HepG2 (cell line): ENCODE measurements at regions not wholly inside any gene's neighbourhood (a gene's known extent, or its start where the extent isn't known, plus 50 kb on each side); places are given as distances from the start of the nearest gene placed in this dataset.

Experiments
- ATAC-seq: fragments of 200-7000 bp; cut with Tn5 transposase; 3 replicates; pipeline ENCODE4 v1.9.1; 2020; ENCODE audit warnings: mild to moderate bottlenecking, moderate library complexity
- BruUV-seq: library from RNA; stranded (reverse); fragments of 400-500 nt; replicated peaks from 2 replicates; lab custom pipeline; 2021; lab: Mats Ljungman, UMichigan
- CTCF ChIA-PET: fragments of 300-600 bp; formaldehyde crosslinking; extraction: SDS; loops from one replicate; lab custom pipeline; 2021; ENCODE audit warnings: low total read pairs, inconsistent platforms, low intra/inter-chr PET ratio; lab: Yijun Ruan, JAX
- POLR2A ChIA-PET: fragments of 350-600 bp; sonication (Branson Sonifier 250); formaldehyde crosslinking; loops from one replicate; lab custom pipeline; 2020; ENCODE audit warnings: antibody characterized with exemption, inconsistent platforms; lab: Yijun Ruan, JAX
- DNase-seq: peaks from one replicate; pipeline ENCODE4 v3.0.0-alpha.2; 2015; ENCODE audit warnings: low spot score
- FAIRE-seq: peaks from 3 replicates; lab custom pipeline; 2011; peaks lifted over from hg19 to GRCh38; lab: Jason Lieb, UNC
- H2AFZ ChIP-seq: one replicate; pipeline ENCODE4 v1.6.1; 2011; ENCODE audit warnings: low read length, inconsistent platforms
- H3K27ac ChIP-seq: fragments of 300-600 bp; 3 replicates; pipeline ENCODE4 v1.8.0; 2011; ENCODE audit warnings: mixed run types, mild to moderate bottlenecking, mixed read lengths, low read length, inconsistent platforms; ENCODE audit not compliant: insufficient read depth; ENCODE audit errors: extremely low read length
- H3K27me3 ChIP-seq, 2 experiments: fragments of 200-600 bp in 1 of 2; 2 replicates in 1 of 2; 3 replicates in 1 of 2; pipeline versions ENCODE4 v1.6.0 to v1.8.0; 2011; ENCODE audit warnings: low read length in 2 of 2, mild to moderate bottlenecking in 2 of 2, moderate library complexity in 2 of 2, inconsistent platforms in 1 of 2; ENCODE audit not compliant: insufficient read depth in 2 of 2, control insufficient read depth in 1 of 2
- H3K36me3 ChIP-seq, 2 experiments: fragments of 200-600 bp in 1 of 2; replicated peaks in 1 of 2; 2 replicates in 1 of 2; 3 replicates in 1 of 2; pipeline versions ENCODE4 v1.5.1 to v1.8.0; 2011; ENCODE audit warnings: low read length in 2 of 2, inconsistent platforms in 1 of 2; ENCODE audit not compliant: insufficient read depth in 2 of 2, control insufficient read depth in 1 of 2
- H3K4me1 ChIP-seq: 2 replicates; pipeline ENCODE4 v1.5.1; 2012; ENCODE audit warnings: low read length, inconsistent platforms; ENCODE audit not compliant: insufficient read depth
- H3K4me2 ChIP-seq: 2 replicates; pipeline ENCODE4 v1.6.0; 2011; ENCODE audit warnings: low read depth, low read length, inconsistent platforms
- H3K4me3 ChIP-seq, 3 experiments: fragments of 200-600 bp in 1 of 3; sonication (generic), shearing (Covaris generic) in 1 of 3; replicated peaks in 1 of 3; 2 replicates each; pipeline ENCODE4 v1.5.1; 2011 to 2016; ENCODE audit warnings: low read length in 3 of 3, inconsistent platforms in 2 of 3, low read depth in 2 of 3, mild to moderate bottlenecking in 2 of 3, control low read depth in 1 of 3, mixed read lengths in 1 of 3; ENCODE audit not compliant: insufficient read depth in 1 of 3
- H3K79me2 ChIP-seq: one replicate; pipeline ENCODE4 v1.6.1; 2011; ENCODE audit warnings: low read length, inconsistent platforms; ENCODE audit not compliant: insufficient read depth
- H3K9ac ChIP-seq: 2 replicates; pipeline ENCODE4 v1.6.0; 2011; ENCODE audit warnings: mild to moderate bottlenecking, low read depth, low read length, inconsistent platforms; ENCODE audit not compliant: insufficient read depth
- H3K9me3 ChIP-seq: 2 replicates; pipeline ENCODE4 v1.5.1; 2012; ENCODE audit warnings: mild to moderate bottlenecking, low read length
- H4K20me1 ChIP-seq: 2 replicates; pipeline ENCODE4 v1.6.0; 2011; ENCODE audit warnings: inconsistent platforms, mild to moderate bottlenecking, low read length, moderate library complexity; ENCODE audit not compliant: insufficient read depth
- ATF7 ChIP-seq, 2 experiments: fragments of 450-650 bp in 1 of 2; sonication (generic) in 1 of 2; formaldehyde crosslinking in 1 of 2; IDR thresholded peaks; 2 replicates each; pipeline versions ENCODE4 v1.4.0 to v1.6.1; 2016 to 2020; ENCODE audit warnings: antibody characterized with exemption in 1 of 2, mild to moderate bottlenecking in 1 of 2, missing genetic modification reagents in 1 of 2
- CBX2 ChIP-seq, 2 experiments: fragments of 200-600 bp in 1 of 2; sonication (generic); formaldehyde crosslinking in 1 of 2; IDR thresholded peaks; 2 replicates each; pipeline versions ENCODE4 v1.7.0 to v1.8.1; 2018 to 2022; ENCODE audit warnings: low read depth in 2 of 2, low read length in 1 of 2, mild to moderate bottlenecking in 1 of 2, missing genetic modification reagents in 1 of 2
- CERS6 ChIP-seq: sonication (generic); formaldehyde crosslinking; IDR thresholded peaks from 2 replicates; pipeline ENCODE4 v1.5.0; 2020; ENCODE audit warnings: missing genetic modification reagents
- ESRRA ChIP-seq: sonication (generic); formaldehyde crosslinking; IDR thresholded peaks from 2 replicates; pipeline ENCODE4 v1.5.1; 2020; ENCODE audit warnings: mild to moderate bottlenecking, low read depth, missing genetic modification reagents
- IRX3 ChIP-seq: sonication (generic); formaldehyde crosslinking; IDR thresholded peaks from 2 replicates; pipeline ENCODE4 v1.8.1; 2023; ENCODE audit warnings: mild to moderate bottlenecking, low read depth, missing genetic modification reagents, borderline replicate concordance
- ISX ChIP-seq: sonication (generic); formaldehyde crosslinking; conservative IDR thresholded peaks from 2 replicates; pipeline ENCODE4 v1.5.0; 2020; ENCODE audit warnings: missing genetic modification reagents
- KAT7 ChIP-seq: IDR thresholded peaks from 2 replicates; pipeline ENCODE4 v1.6.1; 2018; ENCODE audit warnings: borderline replicate concordance, missing compliant biosample characterization
- MBD4 ChIP-seq: IDR thresholded peaks from 2 replicates; pipeline ENCODE4 v1.6.1; 2012; ENCODE audit warnings: low read length, inconsistent platforms, borderline replicate concordance
- MEIS2 ChIP-seq: sonication (generic); formaldehyde crosslinking; IDR thresholded peaks from 2 replicates; pipeline ENCODE4 v1.9.0; 2021; ENCODE audit warnings: mild to moderate bottlenecking, missing genetic modification reagents
- MIXL1 ChIP-seq: IDR thresholded peaks from 2 replicates; pipeline ENCODE4 v1.6.1; 2016
- RXRA ChIP-seq: sonication (generic); formaldehyde crosslinking; IDR thresholded peaks from 2 replicates; pipeline ENCODE4 v1.5.1; 2020; ENCODE audit warnings: missing genetic modification reagents
- SMARCC2 ChIP-seq: fragments of 450-650 bp; IDR thresholded peaks from 2 replicates; pipeline ENCODE4 v1.6.1; 2017; ENCODE audit warnings: antibody characterized with exemption, mild to moderate bottlenecking
- ZNF33A ChIP-seq: sonication (generic); formaldehyde crosslinking; IDR thresholded peaks from 2 replicates; pipeline ENCODE4 v1.5.1; 2020; ENCODE audit warnings: missing genetic modification reagents, mild to moderate bottlenecking, moderate library complexity, borderline replicate concordance
- ZNF720 ChIP-seq: sonication (generic); formaldehyde crosslinking; IDR thresholded peaks from 2 replicates; pipeline ENCODE4 v1.4.0; 2020; ENCODE audit warnings: missing genetic modification reagents
- ZNF883 ChIP-seq: sonication (generic); formaldehyde crosslinking; IDR thresholded peaks from 2 replicates; pipeline ENCODE4 v1.5.1; 2020; ENCODE audit warnings: mild to moderate bottlenecking, missing genetic modification reagents; ENCODE audit errors: not compliant biosample characterization
- ZSCAN31 ChIP-seq: sonication (generic); formaldehyde crosslinking; IDR thresholded peaks from 2 replicates; pipeline ENCODE4 v1.5.0; 2020; ENCODE audit warnings: low read depth, mild to moderate bottlenecking, missing genetic modification reagents
- in situ Hi-C: cut with HindIII; loops from 2 replicates; pipeline ENCODE4 v1.10.0; 2017; ENCODE audit warnings: low pct_unique_long_range_greater_than_20kb; ENCODE audit not compliant: extremely low pct_ligation_motif_present
- intact Hi-C: fragments of 100-400 bp; cut with micrococcal nuclease; formaldehyde crosslinking; loops from one replicate; pipeline ENCODE4 v1.10.0; 2022; ENCODE audit not compliant: unreplicated experiment
- TF ChIP-seq, protein P1 (sequence below): IDR thresholded peaks from 2 replicates; pipeline ENCODE4 v1.6.1; 2016; ENCODE audit warnings: low read depth
- TF ChIP-seq, protein P2 (sequence below): sonication (generic); formaldehyde crosslinking; IDR thresholded peaks from 2 replicates; pipeline ENCODE4 v1.9.0; 2021; ENCODE audit warnings: missing genetic modification reagents, borderline replicate concordance

DNA sequence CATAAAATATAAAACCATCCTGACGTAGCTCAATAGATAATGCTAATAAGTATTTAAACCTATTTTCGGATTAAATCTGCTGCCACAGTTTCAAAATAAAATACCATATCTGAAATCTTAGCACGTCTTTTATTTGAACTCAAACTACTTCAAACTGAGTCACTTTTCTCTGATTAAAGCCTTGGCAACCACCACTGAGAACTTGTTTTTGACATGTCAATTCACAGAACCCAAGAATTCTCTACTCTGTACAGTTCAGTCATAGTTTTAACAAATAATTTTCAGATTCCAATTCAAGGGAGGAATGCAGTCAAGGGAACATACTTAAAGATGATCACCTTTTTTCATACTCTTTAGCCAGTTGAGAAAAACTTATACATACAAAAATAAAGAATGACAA is 643.2 kb downstream of the KCNT2 start (continued):
- TF ChIP-seq CBX2 (IDR thresholded peaks at IDR 0.05; ENCODE audit: low read depth, low read length) (no peak), CBX2 (CRISPR knock-in tag; IDR thresholded peaks at IDR 0.05; ENCODE audit: low read depth) (no peak), ESRRA (CRISPR knock-in tag) (no peak), ZNF720 (CRISPR knock-in tag) (no peak), RXRA (CRISPR knock-in tag) (no peak), SMARCC2 (no peak)

DNA sequence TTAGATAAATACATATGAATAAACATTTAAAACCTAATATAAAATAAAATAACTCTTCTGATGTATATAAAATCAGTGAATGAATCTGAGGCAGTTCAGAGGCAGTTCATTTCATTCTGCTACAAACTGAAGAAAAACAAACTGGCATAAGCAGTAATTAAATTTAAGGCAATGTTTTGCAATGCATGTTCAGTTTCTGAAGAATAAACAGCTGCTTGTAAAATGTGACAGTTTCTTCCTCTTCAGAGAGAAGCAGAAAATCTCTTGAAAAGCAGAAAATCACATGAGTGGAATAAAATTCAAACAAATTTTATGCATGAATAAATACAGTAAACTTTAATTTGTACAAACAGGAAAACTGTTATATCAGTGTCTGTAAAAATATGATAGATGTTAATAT is 643.7 kb downstream of the KCNT2 start:
- intact Hi-C loops, result no loop called here
- Histone ChIP-seq H3K27ac (no peak overlapping the region), H4K20me1 (no peaks in the 10 kb centered on the region), H2AFZ (no peak overlapping the region), H3K4me2 (no peak overlapping the region), H3K9ac (no peak overlapping the region), H3K27me3 (no peaks in the 10 kb centered on the region), H3K9me3 (no peaks in the 10 kb centered on the region), H3K79me2 (no peaks in the 10 kb centered on the region), H3K36me3 (no peaks in the 10 kb centered on the region), H3K4me1 (no peaks in the 10 kb centered on the region), H3K4me3 (no peak overlapping the region)
- DNase-seq, result no peak
- in situ Hi-C loops, result no loop called here
- TF ChIP-seq IRX3 (CRISPR knock-in tag) (no peak), ISX (no peak), MBD4 (no peak), KAT7 (no peak), CERS6 (no peak), ZNF33A (CRISPR knock-in tag) (no peak), MEIS2 (CRISPR knock-in tag) (no peak), ZSCAN31 (CRISPR knock-in tag) (no peak), ZNF883 (CRISPR knock-in tag) (no peak), MIXL1 (CRISPR knock-in tag) (no peak), ATF7 (IDR thresholded peaks at IDR 0.05) (no peak), ATF7 (CRISPR knock-in tag; IDR thresholded peaks at IDR 0.05) (no peak)
- TF ChIP-seq, protein P1, sequence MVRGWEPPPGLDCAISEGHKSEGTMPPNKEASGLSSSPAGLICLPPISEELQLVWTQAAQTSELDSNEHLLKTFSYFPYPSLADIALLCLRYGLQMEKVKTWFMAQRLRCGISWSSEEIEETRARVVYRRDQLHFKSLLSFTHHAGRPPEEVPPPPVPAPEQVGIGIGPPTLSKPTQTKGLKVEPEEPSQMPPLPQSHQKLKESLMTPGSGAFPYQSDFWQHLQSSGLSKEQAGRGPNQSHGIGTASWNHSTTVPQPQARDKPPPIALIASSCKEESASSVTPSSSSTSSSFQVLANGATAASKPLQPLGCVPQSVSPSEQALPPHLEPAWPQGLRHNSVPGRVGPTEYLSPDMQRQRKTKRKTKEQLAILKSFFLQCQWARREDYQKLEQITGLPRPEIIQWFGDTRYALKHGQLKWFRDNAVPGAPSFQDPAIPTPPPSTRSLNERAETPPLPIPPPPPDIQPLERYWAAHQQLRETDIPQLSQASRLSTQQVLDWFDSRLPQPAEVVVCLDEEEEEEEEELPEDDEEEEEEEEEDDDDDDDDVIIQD (CRISPR knock-in tag), result no peak
- TF ChIP-seq, protein P2, sequence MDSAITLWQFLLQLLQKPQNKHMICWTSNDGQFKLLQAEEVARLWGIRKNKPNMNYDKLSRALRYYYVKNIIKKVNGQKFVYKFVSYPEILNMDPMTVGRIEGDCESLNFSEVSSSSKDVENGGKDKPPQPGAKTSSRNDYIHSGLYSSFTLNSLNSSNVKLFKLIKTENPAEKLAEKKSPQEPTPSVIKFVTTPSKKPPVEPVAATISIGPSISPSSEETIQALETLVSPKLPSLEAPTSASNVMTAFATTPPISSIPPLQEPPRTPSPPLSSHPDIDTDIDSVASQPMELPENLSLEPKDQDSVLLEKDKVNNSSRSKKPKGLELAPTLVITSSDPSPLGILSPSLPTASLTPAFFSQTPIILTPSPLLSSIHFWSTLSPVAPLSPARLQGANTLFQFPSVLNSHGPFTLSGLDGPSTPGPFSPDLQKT (CRISPR knock-in tag), result no peak
- no peak for ATAC-seq
- BruUV-seq, result no TSS peak
- no peak for FAIRE-seq
- ChIA-PET POLR2A (no interaction called here), CTCF (no interaction called here)
